Astrocyte of the hippocampus (primary cell): ENCODE measurements at regions not wholly inside any gene's neighbourhood (a gene's known extent, or its start where the extent isn't known, plus 50 kb on each side); places are given as distances from the start of the nearest gene placed in this dataset.

Source experiments
- DNase-seq: peaks from one replicate; pipeline ENCODE4 v3.0.0; 2011; ENCODE audit warnings: low read depth, low spot score

GRCh38 chr22:44368611-44369292 is 56.0 kb upstream of the SHISAL1 start:
- DNase-seq: no peak

- DNase-seq: no peak
These were observed 53.9 kb upstream of the SHISAL1 start for GRCh38 chr22:44366372-44367300.

- DNase-seq: no peak
These were observed 53.1 kb upstream of the SHISAL1 start for GRCh38 chr22:44365832-44366231.

GRCh38 chr22:44365191-44365590 is 52.4 kb upstream of the SHISAL1 start:
- no peak for DNase-seq

GRCh38 chr22:44364751-44365130 is 52.0 kb upstream of the SHISAL1 start:
- no peak for DNase-seq

GRCh38 chr22:44363980-44364750 is 51.4 kb upstream of the SHISAL1 start:
- DNase-seq: no peak

- DNase-seq: peak; percentile 99
These were observed 50.5 kb upstream of the SHISAL1 start for GRCh38 chr22:44363013-44363979.

GRCh38 chr22:44362249-44363012 is 49.7 kb upstream of the SHISAL1 start:
- no peak for DNase-seq
